Keratinocyte (primary cell): ENCODE measurements at regions not wholly inside any gene's neighbourhood (a gene's known extent, or its start where the extent isn't known, plus 50 kb on each side); places are given as distances from the start of the nearest gene placed in this dataset.

ENCODE experiments used
- DNase-seq: peaks from one replicate; pipeline ENCODE4 v3.0.0-alpha.2; 2011; ENCODE audit warnings: low read depth, missing footprints, low spot score
- FAIRE-seq: peaks from 2 replicates; lab custom pipeline; 2011; peaks lifted over from hg19 to GRCh38; lab: Jason Lieb, UNC
- H2AFZ ChIP-seq: 2 replicates; pipeline ENCODE4 v1.6.0; 2012; ENCODE audit warnings: low read length, control low read depth, inconsistent platforms; ENCODE audit not compliant: control insufficient read depth
- H3K27ac ChIP-seq: 2 replicates; pipeline ENCODE4 v1.5.1; 2011; ENCODE audit warnings: low read length; ENCODE audit not compliant: control insufficient read depth, insufficient read depth
- H3K27me3 ChIP-seq: 3 replicates; pipeline ENCODE4 v1.6.0; 2011; ENCODE audit warnings: low read length; ENCODE audit not compliant: control insufficient read depth, insufficient read depth; ENCODE audit errors: extremely low read depth
- H3K36me3 ChIP-seq, 2 experiments: 2 replicates in 1 of 2; 3 replicates in 1 of 2; pipeline ENCODE4 v1.5.1; 2011; ENCODE audit warnings: low read length in 2 of 2, mild to moderate bottlenecking in 1 of 2; ENCODE audit not compliant: control insufficient read depth in 2 of 2, insufficient read depth in 2 of 2; ENCODE audit errors: extremely low read depth in 1 of 2
- H3K4me1 ChIP-seq: 3 replicates; pipeline ENCODE4 v1.5.1; 2011; ENCODE audit warnings: low read length; ENCODE audit not compliant: control insufficient read depth, insufficient read depth; ENCODE audit errors: extremely low read depth
- H3K4me2 ChIP-seq: 3 replicates; pipeline ENCODE4 v1.6.0; 2011; ENCODE audit warnings: low read depth, low read length; ENCODE audit not compliant: control insufficient read depth, insufficient read depth; ENCODE audit errors: extremely low read depth
- H3K4me3 ChIP-seq, 3 experiments: fragments of 200-600 bp in 1 of 3; sonication (generic) in 1 of 3; 2 replicates in 2 of 3; 3 replicates in 1 of 3; pipeline ENCODE4 v1.5.1; 2011 to 2016; ENCODE audit warnings: low read length in 3 of 3, mild to moderate bottlenecking in 3 of 3, control low read depth in 2 of 3, inconsistent platforms in 1 of 3, low read depth in 1 of 3, mixed read lengths in 1 of 3, mixed run types in 1 of 3, moderate library complexity in 1 of 3; ENCODE audit not compliant: control insufficient read depth in 2 of 3, insufficient read depth in 2 of 3; ENCODE audit errors: extremely low read depth in 1 of 3
- H3K79me2 ChIP-seq: 2 replicates; pipeline ENCODE4 v1.6.0; 2012; ENCODE audit warnings: low read length; ENCODE audit not compliant: control insufficient read depth, insufficient read depth
- H3K9ac ChIP-seq: 3 replicates; pipeline ENCODE4 v1.6.0; 2011; ENCODE audit warnings: low read length; ENCODE audit not compliant: control insufficient read depth, insufficient read depth; ENCODE audit errors: extremely low read depth
- H3K9me1 ChIP-seq: 3 replicates; pipeline ENCODE4 v1.6.0; 2011; ENCODE audit warnings: low read length; ENCODE audit not compliant: control insufficient read depth, insufficient read depth; ENCODE audit errors: extremely low read depth
- H3K9me3 ChIP-seq: 2 replicates; pipeline ENCODE4 v1.5.1; 2012; ENCODE audit warnings: low read depth, low read length; ENCODE audit not compliant: control insufficient read depth
- H4K20me1 ChIP-seq: 3 replicates; pipeline ENCODE4 v1.6.0; 2011; ENCODE audit warnings: low read length; ENCODE audit not compliant: control insufficient read depth, insufficient read depth; ENCODE audit errors: extremely low read depth
- CTCF ChIP-seq, 3 experiments: IDR thresholded peaks in 1 of 3; conservative IDR thresholded peaks in 1 of 3; optimal IDR thresholded peaks in 1 of 3; 2 replicates in 2 of 3; 3 replicates in 1 of 3; pipeline versions ENCODE3 to v1.5.1; 2011; ENCODE audit warnings: low read length in 3 of 3, mild to moderate bottlenecking in 3 of 3, moderate library complexity in 2 of 3, control low read depth in 1 of 3, inconsistent platforms in 1 of 3; ENCODE audit not compliant: insufficient read depth in 2 of 3; ENCODE audit errors: extremely low read depth in 1 of 3
- EZH2 ChIP-seq: IDR thresholded peaks from one replicate; pipeline ENCODE4 v1.6.1; 2012; ENCODE audit warnings: inconsistent platforms, mild to moderate bottlenecking, low read length, moderate library complexity
- dilution Hi-C: fragments of 300-500 bp; cut with MboI; formaldehyde crosslinking; loops from one replicate; pipeline ENCODE4 v1.7.0; 2020; ENCODE audit warnings: low sequenced_read_pairs; ENCODE audit not compliant: extremely low pct_ligation_motif_present

GRCh38 chr21:39093526-39093925, 89.7 kb downstream of the PSMG1 start:
- Histone ChIP-seq H3K27ac (no peak overlapping the region), H2AFZ (no peak overlapping the region), H3K9me3 (no peaks in the 10 kb centered on the region), H3K36me3 (no peaks in the 10 kb centered on the region), H3K4me3 (no peak overlapping the region), H3K4me1 (peaks cover 1% of the 10 kb centered on the region), H3K79me2 (no peaks in the 10 kb centered on the region), H3K9ac (no peak overlapping the region), H3K9me1 (no peaks in the 10 kb centered on the region), H3K4me2 (no peak overlapping the region), H4K20me1 (no peaks in the 10 kb centered on the region), H3K27me3 (no peaks in the 10 kb centered on the region)
- no peak for FAIRE-seq
- TF ChIP-seq EZH2 (no peak), CTCF (optimal IDR thresholded peaks at IDR 0.05 in 1 of 3, IDR thresholded peaks at IDR 0.05 in 1 of 3, conservative IDR thresholded peaks at IDR 0.05 in 1 of 3; ENCODE audit: extremely low read depth in 1 of 3, insufficient read depth in 2 of 3, low read length in 3 of 3) (no peak)
- dilution Hi-C loops = no loop called here
- DNase-seq = no peak

- Histone ChIP-seq H3K27me3 (no peaks in the 10 kb centered on the region), H4K20me1 (no peaks in the 10 kb centered on the region), H3K4me3 (no peak overlapping the region), H3K9ac (no peak overlapping the region), H3K36me3 (no peaks in the 10 kb centered on the region), H2AFZ (no peak overlapping the region), H3K79me2 (no peaks in the 10 kb centered on the region), H3K4me2 (no peak overlapping the region), H3K27ac (no peak overlapping the region), H3K9me1 (no peaks in the 10 kb centered on the region), H3K9me3 (no peaks in the 10 kb centered on the region), H3K4me1 (peaks cover 4% of the 10 kb centered on the region)
- dilution Hi-C loops = no loop called here
- FAIRE-seq (peak; percentile 58), DNase-seq (no peak)
- TF ChIP-seq EZH2 (no peak), CTCF (optimal IDR thresholded peaks at IDR 0.05 in 1 of 3, IDR thresholded peaks at IDR 0.05 in 1 of 3, conservative IDR thresholded peaks at IDR 0.05 in 1 of 3; ENCODE audit: extremely low read depth in 1 of 3, insufficient read depth in 2 of 3, low read length in 3 of 3) (peak in 1 of 3 experiments; percentile 29)
These were observed 94.3 kb downstream of the PSMG1 start for GRCh38 chr21:39088831-39089380.
